HCT116 (cell line): ENCODE measurements at regions not wholly inside any gene's neighbourhood (a gene's known extent, or its start where the extent isn't known, plus 50 kb on each side); places are given as distances from the start of the nearest gene placed in this dataset.

ENCODE experiments used
- ATAC-seq: fragments of 200-7000 bp; cut with Tn5 transposase; 2 replicates; pipeline ENCODE4 v1.9.1; 2020; ENCODE audit warnings: mild to moderate bottlenecking, moderate library complexity
- BruUV-seq: library from RNA; stranded (reverse); fragments of 400-500 nt; replicated peaks from 2 replicates; lab custom pipeline; 2021; lab: Mats Ljungman, UMichigan
- CTCF ChIA-PET: fragments of 300-600 bp; sonication (Branson Sonifier 250); formaldehyde crosslinking; loops from one replicate; lab custom pipeline; 2021; ENCODE audit warnings: antibody characterized with exemption; lab: Charles Lee
- POLR2A ChIA-PET: fragments of 300-600, 350-600 bp; sonication (Branson Sonifier 250); formaldehyde crosslinking; loops from one replicate; lab custom pipeline; 2021; ENCODE audit warnings: antibody characterized with exemption; lab: Charles Lee
- RAD21 ChIA-PET, 2 experiments: fragments of 300-600 bp; sonication (Branson Sonifier 250); formaldehyde crosslinking; loops; one replicate each; lab custom pipeline; 2023; ENCODE audit warnings: low total read pairs in 2 of 2; ENCODE audit not compliant: uncharacterized antibody in 2 of 2, unreplicated experiment in 2 of 2, low non-redundant PET in 1 of 2; lab: Charles Lee
- DNase-seq: peaks from one replicate; pipeline ENCODE4 v3.0.0-alpha.2; 2010; ENCODE audit warnings: low read depth, low spot score
- H2AFZ ChIP-seq: fragments of 200-600 bp; shearing (Covaris generic), sonication (generic); 2 replicates; pipeline ENCODE4 v1.6.1; 2017; ENCODE audit warnings: low read depth, mixed run types, mixed read lengths, antibody characterized with exemption, low read length; ENCODE audit not compliant: poor library complexity, severe bottlenecking
- H3K27ac ChIP-seq: 2 replicates; pipeline ENCODE4 v1.5.1; 2012; ENCODE audit warnings: low read depth, low read length
- H3K27me3 ChIP-seq: fragments of 200-600 bp; sonication (generic); 2 replicates; pipeline ENCODE4 v1.6.1; 2016; ENCODE audit warnings: mixed run types, low read length, mixed read lengths; ENCODE audit not compliant: insufficient read depth
- H3K36me3 ChIP-seq, 2 experiments: fragments of 200-500 bp in 1 of 2; fragments of 200-600 bp in 1 of 2; sonication (Bioruptor generic) in 1 of 2; sonication (generic) in 1 of 2; 2 replicates each; pipeline versions ENCODE4 v1.5.1 to v1.6.1; 2014 to 2016; ENCODE audit warnings: low read length in 2 of 2, inconsistent platforms in 1 of 2, mixed read lengths in 1 of 2, mixed run types in 1 of 2; ENCODE audit not compliant: insufficient read depth in 2 of 2, control insufficient read depth in 1 of 2
- H3K4me1 ChIP-seq, 2 experiments: fragments of 200-600 bp in 1 of 2; sonication (generic) in 1 of 2; 2 replicates each; pipeline versions ENCODE4 v1.5.1 to v1.6.1; 2012 to 2017; ENCODE audit warnings: low read length in 2 of 2, inconsistent platforms in 1 of 2, mild to moderate bottlenecking in 1 of 2, mixed read lengths in 1 of 2, mixed run types in 1 of 2, moderate library complexity in 1 of 2; ENCODE audit not compliant: insufficient read depth in 2 of 2, control insufficient read depth in 1 of 2
- H3K4me2 ChIP-seq: fragments of 200-600 bp; sonication (generic); 2 replicates; pipeline ENCODE4 v1.6.1; 2017; ENCODE audit warnings: mixed run types, low read length, mixed read lengths
- H3K4me3 ChIP-seq, 2 experiments: fragments of 200-600 bp in 1 of 2; sonication (generic) in 1 of 2; replicated peaks in 1 of 2; 2 replicates each; pipeline ENCODE4 v1.5.1; 2011 to 2016; ENCODE audit warnings: low read length in 2 of 2, control low read depth in 1 of 2, low read depth in 1 of 2, mild to moderate bottlenecking in 1 of 2, mixed read lengths in 1 of 2, mixed run types in 1 of 2
- H3K79me2 ChIP-seq: fragments of 200-600 bp; sonication (generic); 2 replicates; pipeline ENCODE4 v1.6.1; 2017; ENCODE audit warnings: mild to moderate bottlenecking, mixed run types, low read length, moderate library complexity, mixed read lengths; ENCODE audit not compliant: insufficient read depth
- H3K9ac ChIP-seq: fragments of 200-600 bp; sonication (generic); 2 replicates; pipeline ENCODE4 v1.6.1; 2016; ENCODE audit warnings: low read length, mixed read lengths
- H3K9me2 ChIP-seq: fragments of 200-600 bp; sonication (generic), shearing (Covaris generic); 2 replicates; pipeline ENCODE4 v1.6.1; 2017; ENCODE audit warnings: mixed run types, mild to moderate bottlenecking, moderate library complexity; ENCODE audit not compliant: insufficient read depth
- H3K9me3 ChIP-seq, 2 experiments: fragments of 200-500 bp in 1 of 2; fragments of 200-600 bp in 1 of 2; sonication (Bioruptor generic) in 1 of 2; sonication (generic) in 1 of 2; 2 replicates each; pipeline ENCODE4 v1.6.1; 2014 to 2017; ENCODE audit warnings: low read length in 2 of 2, mixed read lengths in 2 of 2, inconsistent platforms in 1 of 2, low read depth in 1 of 2, mild to moderate bottlenecking in 1 of 2, mixed run types in 1 of 2, moderate library complexity in 1 of 2; ENCODE audit not compliant: control insufficient read depth in 1 of 2, insufficient read depth in 1 of 2
- H4K20me1 ChIP-seq: fragments of 200-600 bp; sonication (generic), shearing (Covaris generic); 2 replicates; pipeline ENCODE4 v1.6.1; 2017; ENCODE audit warnings: mixed run types, mild to moderate bottlenecking, moderate library complexity; ENCODE audit not compliant: insufficient read depth
- ATF3 ChIP-seq: IDR thresholded peaks from 2 replicates; pipeline ENCODE4 v1.6.1; 2012
- POLR2AphosphoS5 ChIP-seq: IDR thresholded peaks from 2 replicates; pipeline ENCODE4 v1.6.1; 2011; ENCODE audit warnings: mild to moderate bottlenecking, low read depth, low read length, moderate library complexity
- SIN3A ChIP-seq: IDR thresholded peaks from 2 replicates; pipeline ENCODE4 v1.6.1; 2012; ENCODE audit warnings: low read depth
- SP1 ChIP-seq: IDR thresholded peaks from 2 replicates; pipeline ENCODE4 v1.6.1; 2012; ENCODE audit warnings: low read depth
- SRF ChIP-seq: IDR thresholded peaks from 2 replicates; pipeline ENCODE4 v1.6.1; 2012; ENCODE audit warnings: low read depth
- intact Hi-C: fragments of 100-400 bp; cut with micrococcal nuclease; formaldehyde crosslinking; loops from 2 replicates; pipeline ENCODE4 v1.10.0; 2022
- TF ChIP-seq, protein P1 (sequence below): IDR thresholded peaks from 2 replicates; pipeline ENCODE4 v1.6.1; 2012; ENCODE audit warnings: low read depth
- TF ChIP-seq, protein P2 (sequence below), 3 experiments: fragments of 200-600 bp in 1 of 3; sonication (generic) in 1 of 3; IDR thresholded peaks in 2 of 3; conservative IDR thresholded peaks in 1 of 3; 2 replicates each; pipeline ENCODE4 v1.5.1; 2012 to 2017; ENCODE audit warnings: low read depth in 2 of 3, low read length in 2 of 3, antibody characterized with exemption in 1 of 3, borderline replicate concordance in 1 of 3, control low read depth in 1 of 3, mild to moderate bottlenecking in 1 of 3, mixed read lengths in 1 of 3, mixed run types in 1 of 3, moderate library complexity in 1 of 3; ENCODE audit not compliant: insufficient read depth in 1 of 3

DNA sequence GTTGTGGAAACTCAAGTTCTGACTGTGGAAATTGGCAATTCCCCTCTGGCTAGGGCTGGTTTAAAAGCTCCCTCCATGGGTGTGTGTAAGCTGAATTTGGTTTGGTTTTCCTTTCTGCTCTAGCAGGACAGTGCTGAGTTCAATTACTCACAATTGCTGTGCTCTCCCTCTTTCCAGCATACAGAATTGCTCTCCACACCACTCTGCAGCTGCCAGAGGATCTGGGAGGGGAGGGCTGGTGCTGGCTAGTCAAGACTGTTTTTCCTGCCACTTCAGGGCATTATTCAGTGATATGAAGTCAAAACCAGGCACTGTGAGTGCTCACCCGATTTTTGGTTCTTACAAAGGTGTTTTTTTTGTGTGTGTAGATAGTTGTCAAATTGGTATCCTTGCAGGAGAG lies 336.9 kb upstream of the SLC24A2 start:
- ChIA-PET POLR2A (no interaction called here), RAD21 (no interaction called here), CTCF (no interaction called here)
- Histone ChIP-seq H3K9me3 (no peaks in the 10 kb centered on the region), H3K36me3 (no peaks in the 10 kb centered on the region), H3K27ac (no peak overlapping the region), H3K4me1 (no peaks in the 10 kb centered on the region), H3K9me2 (no peaks in the 10 kb centered on the region), H2AFZ (no peak overlapping the region), H3K4me3 (no peak overlapping the region), H3K4me2 (no peak overlapping the region), H3K27me3 (peaks cover 13% of the 10 kb centered on the region; the same call in 1 of the 2 replicates), H4K20me1 (no peaks in the 10 kb centered on the region), H3K79me2 (no peaks in the 10 kb centered on the region), H3K9ac (no peak overlapping the region)
- BruUV-seq = no TSS peak
- no peak for TF ChIP-seq SP1
- TF ChIP-seq, protein P1, sequence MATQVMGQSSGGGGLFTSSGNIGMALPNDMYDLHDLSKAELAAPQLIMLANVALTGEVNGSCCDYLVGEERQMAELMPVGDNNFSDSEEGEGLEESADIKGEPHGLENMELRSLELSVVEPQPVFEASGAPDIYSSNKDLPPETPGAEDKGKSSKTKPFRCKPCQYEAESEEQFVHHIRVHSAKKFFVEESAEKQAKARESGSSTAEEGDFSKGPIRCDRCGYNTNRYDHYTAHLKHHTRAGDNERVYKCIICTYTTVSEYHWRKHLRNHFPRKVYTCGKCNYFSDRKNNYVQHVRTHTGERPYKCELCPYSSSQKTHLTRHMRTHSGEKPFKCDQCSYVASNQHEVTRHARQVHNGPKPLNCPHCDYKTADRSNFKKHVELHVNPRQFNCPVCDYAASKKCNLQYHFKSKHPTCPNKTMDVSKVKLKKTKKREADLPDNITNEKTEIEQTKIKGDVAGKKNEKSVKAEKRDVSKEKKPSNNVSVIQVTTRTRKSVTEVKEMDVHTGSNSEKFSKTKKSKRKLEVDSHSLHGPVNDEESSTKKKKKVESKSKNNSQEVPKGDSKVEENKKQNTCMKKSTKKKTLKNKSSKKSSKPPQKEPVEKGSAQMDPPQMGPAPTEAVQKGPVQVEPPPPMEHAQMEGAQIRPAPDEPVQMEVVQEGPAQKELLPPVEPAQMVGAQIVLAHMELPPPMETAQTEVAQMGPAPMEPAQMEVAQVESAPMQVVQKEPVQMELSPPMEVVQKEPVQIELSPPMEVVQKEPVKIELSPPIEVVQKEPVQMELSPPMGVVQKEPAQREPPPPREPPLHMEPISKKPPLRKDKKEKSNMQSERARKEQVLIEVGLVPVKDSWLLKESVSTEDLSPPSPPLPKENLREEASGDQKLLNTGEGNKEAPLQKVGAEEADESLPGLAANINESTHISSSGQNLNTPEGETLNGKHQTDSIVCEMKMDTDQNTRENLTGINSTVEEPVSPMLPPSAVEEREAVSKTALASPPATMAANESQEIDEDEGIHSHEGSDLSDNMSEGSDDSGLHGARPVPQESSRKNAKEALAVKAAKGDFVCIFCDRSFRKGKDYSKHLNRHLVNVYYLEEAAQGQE = no peak
- TF ChIP-seq SIN3A = no peak
- TF ChIP-seq ATF3 = no peak
- no peak for TF ChIP-seq SRF
- TF ChIP-seq POLR2AphosphoS5 = no peak
- TF ChIP-seq, protein P2, sequence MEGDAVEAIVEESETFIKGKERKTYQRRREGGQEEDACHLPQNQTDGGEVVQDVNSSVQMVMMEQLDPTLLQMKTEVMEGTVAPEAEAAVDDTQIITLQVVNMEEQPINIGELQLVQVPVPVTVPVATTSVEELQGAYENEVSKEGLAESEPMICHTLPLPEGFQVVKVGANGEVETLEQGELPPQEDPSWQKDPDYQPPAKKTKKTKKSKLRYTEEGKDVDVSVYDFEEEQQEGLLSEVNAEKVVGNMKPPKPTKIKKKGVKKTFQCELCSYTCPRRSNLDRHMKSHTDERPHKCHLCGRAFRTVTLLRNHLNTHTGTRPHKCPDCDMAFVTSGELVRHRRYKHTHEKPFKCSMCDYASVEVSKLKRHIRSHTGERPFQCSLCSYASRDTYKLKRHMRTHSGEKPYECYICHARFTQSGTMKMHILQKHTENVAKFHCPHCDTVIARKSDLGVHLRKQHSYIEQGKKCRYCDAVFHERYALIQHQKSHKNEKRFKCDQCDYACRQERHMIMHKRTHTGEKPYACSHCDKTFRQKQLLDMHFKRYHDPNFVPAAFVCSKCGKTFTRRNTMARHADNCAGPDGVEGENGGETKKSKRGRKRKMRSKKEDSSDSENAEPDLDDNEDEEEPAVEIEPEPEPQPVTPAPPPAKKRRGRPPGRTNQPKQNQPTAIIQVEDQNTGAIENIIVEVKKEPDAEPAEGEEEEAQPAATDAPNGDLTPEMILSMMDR (IDR thresholded peaks at IDR 0.05 in 2 of 3, conservative IDR thresholded peaks at IDR 0.05 in 1 of 3; ENCODE audit: borderline replicate concordance in 1 of 3, insufficient read depth in 1 of 3, low read depth in 2 of 3, low read length in 2 of 3) = no peak
- DNase-seq (no peak), ATAC-seq (no peak)
- intact Hi-C loops = no loop called here
